CD4-positive, alpha-beta memory T cell (primary cell): ENCODE measurements at regions not wholly inside any gene's neighbourhood (a gene's known extent, or its start where the extent isn't known, plus 50 kb on each side); places are given as distances from the start of the nearest gene placed in this dataset.
A peak's percentile ranks its signal among the peaks of the same experiment; 100 is the strongest.

Experiments
- CTCF ChIA-PET: fragments of 350-600 bp; sonication (Branson Sonifier 250); formaldehyde crosslinking; loops from one replicate; lab custom pipeline; 2021; ENCODE audit warnings: inconsistent platforms; ENCODE audit not compliant: partially characterized antibody; lab: Charles Lee
- POLR2A ChIA-PET: fragments of 350-600 bp; sonication (Branson Sonifier 250); formaldehyde crosslinking; loops from one replicate; lab custom pipeline; 2021; ENCODE audit not compliant: partially characterized antibody; lab: Charles Lee
- DNase-seq, 5 donors: peaks; one replicate each; pipeline versions ENCODE4 v3.0.0 to v3.0.0-alpha.2; 2020 to 2022; ENCODE audit warnings: mixed read lengths in 1 of 5
- H3K27ac ChIP-seq: one replicate; pipeline ENCODE4 v1.7.0; 2013; ENCODE audit warnings: low read depth, low read length
- H3K27me3 ChIP-seq: 2 replicates; pipeline ENCODE4 v1.7.0; 2013; ENCODE audit warnings: mild to moderate bottlenecking, low read length, moderate library complexity; ENCODE audit not compliant: insufficient read depth
- H3K36me3 ChIP-seq: 2 replicates; pipeline ENCODE4 v1.7.0; 2013; ENCODE audit warnings: mild to moderate bottlenecking, low read length, moderate library complexity; ENCODE audit not compliant: insufficient read depth
- H3K4me1 ChIP-seq: 2 replicates; pipeline ENCODE4 v1.7.0; 2013; ENCODE audit warnings: mild to moderate bottlenecking, low read length, moderate library complexity; ENCODE audit not compliant: insufficient read depth
- H3K4me3 ChIP-seq, 2 donors: one replicate each; pipeline ENCODE4 v1.7.0; 2013; ENCODE audit warnings: low read length in 2 of 2, mild to moderate bottlenecking in 1 of 2
- H3K9me3 ChIP-seq, 2 donors: one replicate each; pipeline ENCODE4 v1.7.0; 2013; ENCODE audit warnings: low read length in 2 of 2, control low read depth in 1 of 2; ENCODE audit not compliant: control insufficient read depth in 1 of 2
- H3K27ac Mint-ChIP-seq, 7 donors: one replicate each; pipeline ENCODE4 v1.8.0; 2020 to 2021; ENCODE audit warnings: mixed read lengths in 7 of 7, mild to moderate bottlenecking in 6 of 7, inconsistent platforms in 3 of 7, moderate library complexity in 3 of 7
- H3K27me3 Mint-ChIP-seq, 2 donors: one replicate each; pipeline ENCODE4 v1.8.0; 2020 to 2021; ENCODE audit warnings: mixed read lengths in 2 of 2
- H3K36me3 Mint-ChIP-seq, 2 donors: one replicate each; pipeline ENCODE4 v1.8.0; 2020 to 2021; ENCODE audit warnings: mixed read lengths in 2 of 2, inconsistent platforms in 1 of 2, mild to moderate bottlenecking in 1 of 2
- H3K4me1 Mint-ChIP-seq, 4 donors: one replicate each; pipeline ENCODE4 v1.8.0; 2020 to 2021; ENCODE audit warnings: mixed read lengths in 4 of 4, mild to moderate bottlenecking in 1 of 4
- H3K4me3 Mint-ChIP-seq, 8 donors: one replicate each; pipeline ENCODE4 v1.8.0; 2020 to 2021; ENCODE audit warnings: mixed read lengths in 8 of 8, mild to moderate bottlenecking in 7 of 8, moderate library complexity in 6 of 8, inconsistent platforms in 3 of 8
- H3K9me3 Mint-ChIP-seq, 8 donors: one replicate each; pipeline ENCODE4 v1.8.0; 2020 to 2021; ENCODE audit warnings: mixed read lengths in 8 of 8, mild to moderate bottlenecking in 5 of 8, inconsistent platforms in 3 of 8, moderate library complexity in 1 of 8
- intact Hi-C: fragments of 100-400 bp; cut with micrococcal nuclease; formaldehyde crosslinking; loops from one replicate; pipeline ENCODE4 v1.15.1; 2023

DNA sequence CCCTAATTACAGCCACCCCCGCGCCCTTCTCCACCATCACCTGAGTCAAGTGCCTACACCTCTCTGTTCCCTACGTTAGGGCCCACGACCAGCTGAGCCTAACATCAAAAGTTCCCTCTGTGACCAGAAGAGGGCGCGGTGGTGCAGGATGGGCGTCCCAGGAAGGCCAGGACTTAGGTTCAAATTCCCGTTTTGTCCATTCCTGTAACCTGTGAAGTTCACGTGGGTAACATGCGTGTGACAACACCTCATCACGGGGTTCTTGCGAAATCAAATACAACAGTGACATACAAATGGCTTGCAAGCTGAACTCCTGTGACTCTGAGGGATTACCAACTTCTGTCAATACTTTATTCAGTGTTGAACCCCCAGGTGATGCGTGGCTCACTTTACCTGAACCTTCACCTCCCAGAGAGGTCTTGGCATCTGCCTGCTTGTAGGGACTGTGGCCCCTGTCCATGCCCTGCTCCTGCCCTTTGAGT lies 207.9 kb downstream of the ARL4C start:
- peak overlapping the region; percentile 97 for H3K27ac ChIP-seq
- Mint-ChIP-seq H3K4me1 (peaks cover 50 to 65% (median 58%) of the 10 kb centered on the region in 4 donors), H3K4me3 (peak overlapping the region in 4 of 8 donors; percentile 46 to 85 (median 70)), H3K27ac (peak overlapping the region; percentile 93 to 100 (median 100)), H3K9me3 (no peaks in the 10 kb centered on the region), H3K27me3 (no peaks in the 10 kb centered on the region), H3K36me3 (no peaks in the 10 kb centered on the region)
- ChIA-PET POLR2A (interaction anchor here (0.5 to 12.0 kb wide), 26 partner anchors 8 to 263 kb away, joined by 3 to 471 read pairs (median 5); partner anchors contain the start of gene ARL4C), CTCF (interaction anchor here (0.8 to 10.6 kb wide), 46 partner anchors 8 to 307 kb away, joined by 3 to 163 read pairs (median 8); partner anchors contain the start of gene ARL4C)
- no peaks in the 10 kb centered on the region for H3K27me3 ChIP-seq
- intact Hi-C loops: loop anchor here (1.0 to 2.0 kb wide), 6 partner anchors 10 to 211 kb away; no protein-coding TSS in a partner anchor
- H3K36me3 ChIP-seq: no peaks in the 10 kb centered on the region
- peak overlapping the region in 1 of 2 donors; percentile 23 for H3K4me3 ChIP-seq
- no peaks in the 10 kb centered on the region for H3K9me3 ChIP-seq
- peak; percentile 76 to 83 (median 82) for DNase-seq
- peaks cover 56% of the 10 kb centered on the region for H3K4me1 ChIP-seq

GRCh38 chr2:234287650-234288049 lies 209.2 kb downstream of the ARL4C start:
- no peaks in the 10 kb centered on the region for H3K36me3 Mint-ChIP-seq
- peaks cover 0 to 2% (median 0%) of the 10 kb centered on the region in 8 donors for H3K9me3 Mint-ChIP-seq
- H3K4me3 ChIP-seq: no peak overlapping the region
- H3K36me3 ChIP-seq: no peaks in the 10 kb centered on the region
- CTCF ChIA-PET: interaction anchor here (0.7 to 10.6 kb wide), 14 partner anchors 7 to 208 kb away, joined by 3 to 163 read pairs (median 20); partner anchors contain the start of gene ARL4C
- H3K4me3 Mint-ChIP-seq: peak overlapping the region in 1 of 8 donors; percentile 15
- H3K4me1 ChIP-seq: peaks cover 43% of the 10 kb centered on the region
- H3K27ac ChIP-seq: no peak overlapping the region
- peak overlapping the region in 6 of 7 donors; percentile 82 to 100 (median 88) for H3K27ac Mint-ChIP-seq
- intact Hi-C loops: loop anchor here (2.0 kb wide), 2 partner anchors 13 to 151 kb away; no protein-coding TSS in a partner anchor
- no peak for DNase-seq
- no peaks in the 10 kb centered on the region for H3K9me3 ChIP-seq
- peaks cover 47 to 53% (median 52%) of the 10 kb centered on the region in 4 donors for H3K4me1 Mint-ChIP-seq
- H3K27me3 ChIP-seq: no peaks in the 10 kb centered on the region
- POLR2A ChIA-PET: interaction anchor here (1.0 to 12.0 kb wide), 6 partner anchors 14 to 208 kb away, joined by 3 to 471 read pairs (median 259); partner anchors contain the start of gene ARL4C
- no peaks in the 10 kb centered on the region for H3K27me3 Mint-ChIP-seq

DNA sequence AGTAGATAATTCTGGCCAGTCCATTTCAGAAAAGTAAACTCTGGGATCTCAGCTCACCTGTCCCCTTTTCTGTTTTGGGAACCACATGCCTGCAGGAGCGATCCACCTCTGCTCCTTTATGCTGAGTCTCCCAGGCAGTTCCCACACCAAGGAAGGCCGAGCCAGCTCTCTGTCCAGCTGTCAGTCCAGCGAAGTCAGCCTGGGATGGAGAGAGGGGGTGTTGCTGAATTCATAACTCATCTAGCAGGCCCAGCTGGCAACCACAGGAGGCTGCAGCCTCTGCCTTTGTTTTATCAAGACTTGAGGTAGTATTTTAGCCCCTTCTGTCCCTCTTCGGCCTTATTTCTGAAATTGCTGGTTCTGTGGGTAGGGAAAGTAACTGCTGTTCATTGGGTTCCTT lies 209.9 kb downstream of the ARL4C start:
- Histone ChIP-seq H3K9me3 (no peaks in the 10 kb centered on the region), H3K36me3 (no peaks in the 10 kb centered on the region), H3K4me3 (no peak overlapping the region), H3K27me3 (no peaks in the 10 kb centered on the region), H3K27ac (no peak overlapping the region), H3K4me1 (peaks cover 37% of the 10 kb centered on the region)
- intact Hi-C loops: no loop called here
- no peaks in the 10 kb centered on the region for H3K27me3 Mint-ChIP-seq
- ChIA-PET POLR2A (interaction anchor here (1.0 to 12.0 kb wide), 6 partner anchors 119 to 209 kb away, joined by 3 to 392 read pairs (median 106); no protein-coding TSS in a partner anchor), CTCF (interaction anchor here (0.7 to 10.6 kb wide), 10 partner anchors 12 to 215 kb away, joined by 3 to 163 read pairs (median 34); partner anchors contain the start of gene ARL4C)
- no peaks in the 10 kb centered on the region for H3K36me3 Mint-ChIP-seq
- no peak overlapping the region for H3K4me3 Mint-ChIP-seq
- DNase-seq: no peak
- H3K27ac Mint-ChIP-seq: peak overlapping the region in 3 of 7 donors; percentile 29 to 77 (median 56)
- peaks cover 0 to 3% (median 0%) of the 10 kb centered on the region in 8 donors for H3K9me3 Mint-ChIP-seq
- H3K4me1 Mint-ChIP-seq: peaks cover 44 to 50% (median 45%) of the 10 kb centered on the region in 4 donors

DNA sequence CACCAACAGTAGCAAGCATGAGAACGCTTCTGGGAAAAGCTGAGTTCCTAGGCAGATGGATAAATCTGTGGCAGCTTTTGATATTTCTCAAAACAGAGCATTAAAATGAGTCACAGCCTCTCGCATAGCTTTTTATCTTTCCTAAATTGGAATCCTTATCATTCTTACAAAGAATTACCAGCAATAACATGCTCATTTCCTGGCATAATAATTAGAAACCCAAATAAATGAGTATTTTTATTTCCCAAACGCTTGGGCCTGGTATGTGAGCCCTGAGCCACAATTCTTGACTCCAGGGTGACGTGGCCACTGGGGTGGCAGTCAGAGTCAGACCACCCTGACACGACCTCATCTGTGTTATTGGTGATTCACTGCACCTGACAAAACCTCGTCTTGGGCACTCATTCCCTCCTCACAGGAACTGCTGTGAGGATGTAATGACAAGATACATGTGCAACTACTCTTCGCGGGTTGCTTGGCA lies 210.7 kb downstream of the ARL4C start:
- peaks cover 0 to 3% (median 0%) of the 10 kb centered on the region in 8 donors for H3K9me3 Mint-ChIP-seq
- intact Hi-C loops: no loop called here
- ChIA-PET CTCF (interaction anchor here (0.7 to 10.6 kb wide), 7 partner anchors 106 to 259 kb away, joined by 3 to 163 read pairs (median 4); partner anchors contain the start of gene ARL4C), POLR2A (interaction anchor here (0.8 to 12.0 kb wide), 7 partner anchors 120 to 211 kb away, joined by 3 to 392 read pairs (median 8); partner anchors contain the start of gene ARL4C)
- no peak overlapping the region for H3K4me3 Mint-ChIP-seq
- H3K36me3 ChIP-seq: no peaks in the 10 kb centered on the region
- no peaks in the 10 kb centered on the region for H3K36me3 Mint-ChIP-seq
- DNase-seq: no peak
- H3K4me3 ChIP-seq: no peak overlapping the region
- no peak overlapping the region for H3K27ac ChIP-seq
- H3K4me1 Mint-ChIP-seq: peaks cover 38 to 44% (median 40%) of the 10 kb centered on the region in 4 donors
- H3K27me3 Mint-ChIP-seq: no peaks in the 10 kb centered on the region
- H3K9me3 ChIP-seq: no peaks in the 10 kb centered on the region
- no peaks in the 10 kb centered on the region for H3K27me3 ChIP-seq
- H3K27ac Mint-ChIP-seq: peak overlapping the region in 2 of 7 donors; percentile 46 to 52
- H3K4me1 ChIP-seq: peaks cover 29% of the 10 kb centered on the region

DNA sequence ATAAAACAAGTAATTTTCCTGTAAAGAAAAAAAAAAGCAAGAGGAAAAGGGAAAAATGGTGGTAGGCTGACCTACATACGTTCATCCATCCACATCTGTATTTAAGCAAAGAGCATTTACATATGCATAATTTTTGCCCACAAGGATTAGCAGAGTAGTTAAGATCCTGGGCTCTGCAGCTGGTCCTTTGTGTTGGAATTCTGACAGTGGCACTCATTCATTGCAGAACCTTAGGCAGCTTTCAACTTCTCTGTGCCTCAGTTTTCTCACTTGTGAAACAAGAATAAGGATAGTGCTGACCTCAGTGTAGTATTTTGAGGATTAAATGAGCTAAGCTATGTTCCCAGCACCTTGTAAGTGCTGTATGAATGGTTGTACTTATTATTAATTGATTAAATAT lies 211.3 kb downstream of the ARL4C start:
- Mint-ChIP-seq H3K27me3 (no peaks in the 10 kb centered on the region), H3K4me3 (no peak overlapping the region), H3K36me3 (no peaks in the 10 kb centered on the region), H3K27ac (no peak overlapping the region), H3K4me1 (peaks cover 37 to 44% (median 40%) of the 10 kb centered on the region in 4 donors), H3K9me3 (peaks cover 0 to 3% (median 0%) of the 10 kb centered on the region in 8 donors)
- no peaks in the 10 kb centered on the region for H3K9me3 ChIP-seq
- peaks cover 29% of the 10 kb centered on the region for H3K4me1 ChIP-seq
- ChIA-PET CTCF (interaction anchor here (0.8 to 10.6 kb wide), 7 partner anchors 78 to 260 kb away, joined by 3 to 163 read pairs (median 4); partner anchors contain the start of gene ARL4C), POLR2A (interaction anchor here (0.8 to 12.0 kb wide), 6 partner anchors 120 to 212 kb away, joined by 3 to 392 read pairs (median 7); partner anchors contain the start of gene ARL4C)
- DNase-seq: no peak
- intact Hi-C loops: no loop called here
- H3K36me3 ChIP-seq: no peaks in the 10 kb centered on the region
- no peak overlapping the region for H3K27ac ChIP-seq
- H3K4me3 ChIP-seq: no peak overlapping the region
- H3K27me3 ChIP-seq: no peaks in the 10 kb centered on the region

GRCh38 chr2:234279637-234280036 lies 217.2 kb downstream of the ARL4C start:
- Histone ChIP-seq H3K27me3 (no peaks in the 10 kb centered on the region), H3K36me3 (no peaks in the 10 kb centered on the region), H3K27ac (no peak overlapping the region), H3K4me1 (peaks cover 49% of the 10 kb centered on the region), H3K9me3 (no peaks in the 10 kb centered on the region), H3K4me3 (no peak overlapping the region)
- no peaks in the 10 kb centered on the region for H3K27me3 Mint-ChIP-seq
- H3K4me3 Mint-ChIP-seq: peak overlapping the region in 3 of 8 donors; percentile 46 to 65 (median 47)
- H3K9me3 Mint-ChIP-seq: peaks cover 0 to 3% (median under 1%) of the 10 kb centered on the region in 8 donors
- peaks cover 28 to 60% (median 44%) of the 10 kb centered on the region in 4 donors for H3K4me1 Mint-ChIP-seq
- no peak for DNase-seq
- ChIA-PET CTCF (interaction anchor here (2.7 kb wide), 2 partner anchors 10 to 144 kb away, joined by 11 to 35 read pairs; no protein-coding TSS in a partner anchor), POLR2A (interaction anchor here (1.0 to 3.4 kb wide), 5 partner anchors 11 to 218 kb away, joined by 3 to 31 read pairs (median 6); partner anchors contain the start of gene ARL4C)
- intact Hi-C loops: loop anchor here (1.0 to 10.0 kb wide), 2 partner anchors 10 to 65 kb away; no protein-coding TSS in a partner anchor
- peak overlapping the region; percentile 53 to 83 (median 75) for H3K27ac Mint-ChIP-seq
- H3K36me3 Mint-ChIP-seq: no peaks in the 10 kb centered on the region
